Mesenchymal stem cell (in vitro differentiated cells and primary cell): ENCODE measurements at regions not wholly inside any gene's neighbourhood (a gene's known extent, or its start where the extent isn't known, plus 50 kb on each side); places are given as distances from the start of the nearest gene placed in this dataset.
"Not testable (repeated sequence)": the region's sequence is repeated elsewhere in the genome, so short reads cannot be mapped to it uniquely, and the experiment has no call there.

Experiments
- DNase-seq: peaks from one replicate; pipeline ENCODE4 v3.0.0-alpha.2; 2013
- H2AFZ ChIP-seq: one replicate; pipeline ENCODE4 v1.6.1; 2013; ENCODE audit warnings: low read depth, mild to moderate bottlenecking, control low read depth, inconsistent platforms, low read length, moderate library complexity
- H2AK5ac ChIP-seq: 2 replicates; pipeline ENCODE4 v1.6.1; 2013; ENCODE audit warnings: low read length, moderate library complexity, mild to moderate bottlenecking, inconsistent platforms; ENCODE audit not compliant: severe bottlenecking
- H2BK120ac ChIP-seq: one replicate; pipeline ENCODE4 v1.6.1; 2013; ENCODE audit warnings: low read depth, mild to moderate bottlenecking, inconsistent platforms, low read length, moderate library complexity
- H2BK12ac ChIP-seq, 2 experiments: one replicate each; pipeline ENCODE4 v1.6.1; 2013; ENCODE audit warnings: inconsistent platforms in 2 of 2, low read length in 2 of 2, mild to moderate bottlenecking in 2 of 2, moderate library complexity in 2 of 2, control low read depth in 1 of 2
- H2BK15ac ChIP-seq: one replicate; pipeline ENCODE4 v1.6.1; 2013; ENCODE audit warnings: mild to moderate bottlenecking, low read depth, inconsistent platforms; ENCODE audit not compliant: poor library complexity, severe bottlenecking
- H2BK5ac ChIP-seq: 2 replicates; pipeline ENCODE4 v1.6.1; 2013; ENCODE audit warnings: low read depth, mild to moderate bottlenecking, low read length, control low read depth, inconsistent platforms; ENCODE audit not compliant: poor library complexity, severe bottlenecking
- H3K14ac ChIP-seq, 2 experiments: one replicate each; pipeline ENCODE4 v1.6.1; 2013; ENCODE audit warnings: inconsistent platforms in 2 of 2, low read length in 2 of 2, control low read depth in 1 of 2, mild to moderate bottlenecking in 1 of 2, moderate library complexity in 1 of 2
- H3K18ac ChIP-seq, 2 experiments: one replicate each; pipeline ENCODE4 v1.6.1; 2013; ENCODE audit warnings: inconsistent platforms in 2 of 2, low read length in 2 of 2, control low read depth in 1 of 2, low read depth in 1 of 2, mild to moderate bottlenecking in 1 of 2
- H3K23ac ChIP-seq, 2 experiments: one replicate each; pipeline ENCODE4 v1.6.1; 2013; ENCODE audit warnings: inconsistent platforms in 2 of 2, low read length in 2 of 2, mild to moderate bottlenecking in 2 of 2, moderate library complexity in 2 of 2, control low read depth in 1 of 2
- H3K27ac ChIP-seq: 2 replicates; pipeline ENCODE4 v1.5.1; 2013; ENCODE audit warnings: mild to moderate bottlenecking, moderate library complexity, low read length, control low read depth, inconsistent platforms; ENCODE audit not compliant: poor library complexity, severe bottlenecking
- H3K27me3 ChIP-seq, 2 experiments: 2 replicates each; pipeline versions ENCODE4 v1.6.1 to v1.7.0; 2013; ENCODE audit warnings: low read length in 2 of 2, mild to moderate bottlenecking in 2 of 2, moderate library complexity in 2 of 2, control low read depth in 1 of 2, inconsistent platforms in 1 of 2; ENCODE audit not compliant: control insufficient read depth in 1 of 2, insufficient read depth in 1 of 2
- H3K36me3 ChIP-seq, 2 experiments: 2 replicates each; pipeline versions ENCODE4 v1.6.1 to v1.7.0; 2013; ENCODE audit warnings: low read length in 2 of 2, control low read depth in 1 of 2, inconsistent platforms in 1 of 2, low read depth in 1 of 2, mild to moderate bottlenecking in 1 of 2; ENCODE audit not compliant: insufficient read depth in 2 of 2, control insufficient read depth in 1 of 2
- H3K4ac ChIP-seq, 2 experiments: one replicate each; pipeline ENCODE4 v1.6.1; 2013; ENCODE audit warnings: inconsistent platforms in 2 of 2, low read length in 2 of 2, mild to moderate bottlenecking in 2 of 2, moderate library complexity in 2 of 2, control low read depth in 1 of 2, low read depth in 1 of 2
- H3K4me1 ChIP-seq: 2 replicates; pipeline ENCODE4 v1.6.1; 2013; ENCODE audit warnings: low read depth, low read length, control low read depth; ENCODE audit not compliant: control insufficient read depth, insufficient read depth
- H3K4me2 ChIP-seq: 2 replicates; pipeline ENCODE4 v1.6.1; 2013; ENCODE audit warnings: low read length, mild to moderate bottlenecking, inconsistent platforms; ENCODE audit not compliant: poor library complexity, severe bottlenecking
- H3K4me3 ChIP-seq, 2 experiments: 2 replicates each; pipeline versions ENCODE4 v1.5.1 to v1.7.0; 2013; ENCODE audit warnings: low read length in 2 of 2, mild to moderate bottlenecking in 2 of 2, control low read depth in 1 of 2, low read depth in 1 of 2; ENCODE audit not compliant: insufficient read depth in 1 of 2
- H3K79me1 ChIP-seq: replicated peaks from 2 replicates; pipeline ENCODE4 v1.6.1; 2013; ENCODE audit warnings: mild to moderate bottlenecking, control low read depth, low read length, inconsistent platforms; ENCODE audit not compliant: poor library complexity, severe bottlenecking
- H3K9ac ChIP-seq: 2 replicates; pipeline ENCODE4 v1.7.0; 2013; ENCODE audit warnings: mild to moderate bottlenecking, low read length, moderate library complexity
- H3K9me3 ChIP-seq: 2 replicates; pipeline ENCODE4 v1.7.0; 2013; ENCODE audit warnings: mild to moderate bottlenecking, low read length; ENCODE audit not compliant: control insufficient read depth
- H4K8ac ChIP-seq: one replicate; pipeline ENCODE4 v1.6.1; 2013; ENCODE audit warnings: inconsistent platforms, mild to moderate bottlenecking, low read length, moderate library complexity
- H4K91ac ChIP-seq: one replicate; pipeline ENCODE4 v1.6.1; 2013; ENCODE audit warnings: mild to moderate bottlenecking, low read length, inconsistent platforms
- WGBS: methylation state at CpG from one replicate; pipeline ENCODE4 v1.1.7; 2013; ENCODE audit warnings: mixed read lengths; 5-methylcytosine and 5-hydroxymethylcytosine counted together

GRCh38 chr3:178209618-178210017, 326.6 kb upstream of the KCNMB2 start:
- H2BK5ac ChIP-seq, H3K4me1 ChIP-seq, H4K8ac ChIP-seq, H2BK12ac ChIP-seq, H3K23ac ChIP-seq, H3K36me3 ChIP-seq, H3K4ac ChIP-seq, H3K4me3 ChIP-seq, H3K14ac ChIP-seq, H3K27me3 ChIP-seq, H3K27ac ChIP-seq, H3K79me1 ChIP-seq, H3K18ac ChIP-seq, H2BK120ac ChIP-seq, DNase-seq, H2AK5ac ChIP-seq, H3K9me3 ChIP-seq, H2AFZ ChIP-seq, H3K9ac ChIP-seq, H4K91ac ChIP-seq, H3K4me2 ChIP-seq: not testable (repeated sequence)
- peak overlapping the region; percentile 48 for H2BK15ac ChIP-seq
- 98% methylated on average over 2 of the region's 2 CpGs for WGBS

GRCh38 chr3:178211086-178211485, 325.1 kb upstream of the KCNMB2 start:
- H2AFZ ChIP-seq, H4K91ac ChIP-seq, H3K23ac ChIP-seq, H4K8ac ChIP-seq, H2BK120ac ChIP-seq, H3K79me1 ChIP-seq, H3K4me3 ChIP-seq, H3K9me3 ChIP-seq, H3K18ac ChIP-seq, H2BK15ac ChIP-seq, H3K4me2 ChIP-seq, H3K14ac ChIP-seq, H3K27ac ChIP-seq, H2BK5ac ChIP-seq, H2BK12ac ChIP-seq, H3K27me3 ChIP-seq, H3K4me1 ChIP-seq, H3K36me3 ChIP-seq, H3K4ac ChIP-seq, H2AK5ac ChIP-seq, H3K9ac ChIP-seq: not testable (repeated sequence)
- 5% methylated on average over 1 of the region's 1 CpG for WGBS
- DNase-seq, result peak; percentile 39

DNA sequence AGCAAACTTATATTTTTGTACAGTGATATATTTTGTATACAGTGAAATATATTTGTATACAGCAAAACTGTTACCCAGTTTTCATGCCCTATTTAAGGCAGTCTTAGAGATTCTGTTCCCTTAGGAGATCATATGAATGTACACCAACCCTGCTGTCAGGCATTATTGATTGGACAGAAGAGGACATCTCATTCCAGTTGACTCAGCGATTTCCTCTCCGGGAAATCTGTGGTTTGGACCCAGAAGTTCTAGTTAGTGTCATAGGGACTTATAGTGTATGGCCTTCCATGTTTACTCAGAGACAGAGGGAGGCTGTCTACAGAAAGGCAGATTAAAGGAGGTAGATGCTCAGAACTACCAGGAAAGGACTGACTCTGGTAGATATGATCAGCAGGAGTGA, 318.8 kb upstream of the KCNMB2 start:
- Histone ChIP-seq H3K4ac (no peak overlapping the region), H2BK120ac (no peak overlapping the region), H2BK15ac (no peak overlapping the region), H3K4me3 (no peak overlapping the region), H3K79me1 (no peaks in the 10 kb centered on the region), H3K4me1 (no peaks in the 10 kb centered on the region), H4K8ac (no peak overlapping the region), H4K91ac (no peak overlapping the region), H2BK12ac (no peak overlapping the region), H3K4me2 (no peak overlapping the region), H3K14ac (no peak overlapping the region), H3K36me3 (no peaks in the 10 kb centered on the region), H2AK5ac (no peak overlapping the region), H3K18ac (no peak overlapping the region), H3K27ac (no peak overlapping the region), H3K23ac (no peak overlapping the region), H3K9me3 (no peaks in the 10 kb centered on the region), H2AFZ (no peak overlapping the region), H2BK5ac (no peak overlapping the region), H3K9ac (no peak overlapping the region), H3K27me3 (no peaks in the 10 kb centered on the region)
- 74% methylated on average over 2 of the region's 2 CpGs for WGBS
- DNase-seq, result no peak

DNA sequence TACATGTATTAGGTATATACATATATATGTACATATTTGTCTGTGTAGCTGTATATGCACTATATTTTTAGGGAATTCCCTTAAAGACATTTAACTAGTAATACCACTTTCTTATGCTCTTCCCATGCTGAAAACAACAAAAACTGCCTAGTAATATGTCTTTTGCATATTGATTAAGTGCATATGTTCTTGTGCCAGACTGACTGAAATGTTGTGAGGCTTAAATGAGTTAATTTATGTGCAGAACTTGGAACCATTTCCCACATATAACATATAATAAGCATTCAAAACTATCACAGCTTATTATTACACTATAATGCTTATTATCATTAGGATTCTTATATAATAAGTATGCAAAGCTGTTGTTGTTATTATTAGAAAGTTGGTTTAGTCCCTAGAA, 318.0 kb upstream of the KCNMB2 start:
- H3K9me3 ChIP-seq, result no peaks in the 10 kb centered on the region
- no peak overlapping the region for H2BK5ac ChIP-seq
- no peak overlapping the region for H2BK15ac ChIP-seq
- H3K27me3 ChIP-seq, result no peaks in the 10 kb centered on the region
- H2AFZ ChIP-seq, result no peak overlapping the region
- H3K79me1 ChIP-seq, result no peaks in the 10 kb centered on the region
- no peak for DNase-seq
- no peak overlapping the region for H3K4ac ChIP-seq
- H3K4me3 ChIP-seq, result no peak overlapping the region
- H2BK12ac ChIP-seq, result no peak overlapping the region
- H3K27ac ChIP-seq, result no peak overlapping the region
- H3K14ac ChIP-seq, result no peak overlapping the region
- no peak overlapping the region for H3K18ac ChIP-seq
- no peak overlapping the region for H3K23ac ChIP-seq
- no peaks in the 10 kb centered on the region for H3K4me1 ChIP-seq
- H4K91ac ChIP-seq, result no peak overlapping the region
- H4K8ac ChIP-seq, result no peak overlapping the region
- H3K9ac ChIP-seq, result no peak overlapping the region
- H2BK120ac ChIP-seq, result no peak overlapping the region
- H3K4me2 ChIP-seq, result no peak overlapping the region
- H2AK5ac ChIP-seq, result no peak overlapping the region
- H3K36me3 ChIP-seq, result no peaks in the 10 kb centered on the region
